Peyer's patch (tissue), 4 donors: ENCODE measurements at regions not wholly inside any gene's neighbourhood (a gene's known extent, or its start where the extent isn't known, plus 50 kb on each side); places are given as distances from the start of the nearest gene placed in this dataset.

Source experiments
- POLR2A ChIP-seq, 2 donors: fragments of 450-650 bp; IDR thresholded peaks; one replicate each; pipeline ENCODE4 v1.5.1; 2017; ENCODE audit warnings: antibody characterized with exemption in 2 of 2, mild to moderate bottlenecking in 2 of 2, moderate library complexity in 2 of 2
- TF ChIP-seq, protein P1 (sequence below), 6 experiments: fragments of 450-650 bp in 4 of 6; fragments of 200-600 bp in 2 of 6; sonication (generic) in 1 of 6; IDR thresholded peaks; one replicate each; pipeline ENCODE4 v1.5.1; 2017 to 2019; ENCODE audit warnings: antibody characterized with exemption in 6 of 6, mild to moderate bottlenecking in 3 of 6, moderate library complexity in 1 of 6

DNA sequence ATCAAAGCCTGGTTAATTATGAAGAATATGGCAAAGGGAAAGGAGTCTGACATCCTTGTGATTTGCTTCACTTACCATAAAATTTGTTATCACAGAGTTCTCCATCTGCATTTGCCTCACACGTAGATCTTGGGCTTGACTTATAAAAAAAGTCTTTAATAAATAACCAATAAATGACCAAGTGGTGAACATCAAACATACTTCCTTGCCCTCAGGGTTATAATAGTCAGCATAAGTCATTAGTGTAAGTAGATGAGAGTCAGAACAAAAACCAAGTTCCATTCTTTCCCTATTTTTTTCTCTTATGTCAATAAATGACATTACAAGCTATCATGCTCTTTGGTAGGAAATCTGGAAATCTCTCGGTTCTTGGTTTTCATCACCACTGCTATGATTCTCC, 635.4 kb upstream of the ATXN7L3B start:
- TF ChIP-seq, protein P1, sequence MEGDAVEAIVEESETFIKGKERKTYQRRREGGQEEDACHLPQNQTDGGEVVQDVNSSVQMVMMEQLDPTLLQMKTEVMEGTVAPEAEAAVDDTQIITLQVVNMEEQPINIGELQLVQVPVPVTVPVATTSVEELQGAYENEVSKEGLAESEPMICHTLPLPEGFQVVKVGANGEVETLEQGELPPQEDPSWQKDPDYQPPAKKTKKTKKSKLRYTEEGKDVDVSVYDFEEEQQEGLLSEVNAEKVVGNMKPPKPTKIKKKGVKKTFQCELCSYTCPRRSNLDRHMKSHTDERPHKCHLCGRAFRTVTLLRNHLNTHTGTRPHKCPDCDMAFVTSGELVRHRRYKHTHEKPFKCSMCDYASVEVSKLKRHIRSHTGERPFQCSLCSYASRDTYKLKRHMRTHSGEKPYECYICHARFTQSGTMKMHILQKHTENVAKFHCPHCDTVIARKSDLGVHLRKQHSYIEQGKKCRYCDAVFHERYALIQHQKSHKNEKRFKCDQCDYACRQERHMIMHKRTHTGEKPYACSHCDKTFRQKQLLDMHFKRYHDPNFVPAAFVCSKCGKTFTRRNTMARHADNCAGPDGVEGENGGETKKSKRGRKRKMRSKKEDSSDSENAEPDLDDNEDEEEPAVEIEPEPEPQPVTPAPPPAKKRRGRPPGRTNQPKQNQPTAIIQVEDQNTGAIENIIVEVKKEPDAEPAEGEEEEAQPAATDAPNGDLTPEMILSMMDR (IDR thresholded peaks at IDR 0.05) = no peak
- no peak for TF ChIP-seq POLR2A (IDR thresholded peaks at IDR 0.05)
